Naive thymus-derived CD4-positive, alpha-beta T cell (primary cell): ENCODE measurements at regions not wholly inside any gene's neighbourhood (a gene's known extent, or its start where the extent isn't known, plus 50 kb on each side); places are given as distances from the start of the nearest gene placed in this dataset.

Experiments used
- ATAC-seq: fragments of 150-1000 bp; cut with Tn5 transposase; 2 replicates; pipeline ENCODE4 v1.10.0; 2021; ENCODE audit warnings: mild to moderate bottlenecking, moderate library complexity
- CTCF ChIA-PET: fragments of 350-600 bp; sonication (Branson Sonifier 250); formaldehyde crosslinking; loops from one replicate; lab custom pipeline; 2021; ENCODE audit warnings: antibody characterized with exemption; lab: Charles Lee
- POLR2A ChIA-PET: fragments of 350-600 bp; sonication (Branson Sonifier 250); formaldehyde crosslinking; loops from one replicate; lab custom pipeline; 2021; ENCODE audit warnings: antibody characterized with exemption, inconsistent platforms; lab: Charles Lee
- DNase-seq, 9 donors: peaks; one replicate each; pipeline versions ENCODE4 v3.0.0 to v3.0.0-alpha.2; 2020 to 2022; ENCODE audit warnings: mixed read lengths in 1 of 9
- H3K27ac ChIP-seq: one replicate; pipeline ENCODE4 v1.7.0; 2013; ENCODE audit warnings: mild to moderate bottlenecking, low read depth, low read length, moderate library complexity
- H3K27me3 ChIP-seq, 2 donors: one replicate each; pipeline ENCODE4 v1.7.0; 2013; ENCODE audit warnings: low read length in 2 of 2, mild to moderate bottlenecking in 2 of 2, moderate library complexity in 2 of 2; ENCODE audit not compliant: control insufficient read depth in 2 of 2, insufficient read depth in 2 of 2
- H3K36me3 ChIP-seq, 3 experiments: 1 replicate in 2 of 3; 2 replicates in 1 of 3; pipeline ENCODE4 v1.7.0; 2013; ENCODE audit warnings: low read length in 3 of 3, mild to moderate bottlenecking in 3 of 3, moderate library complexity in 1 of 3; ENCODE audit not compliant: insufficient read depth in 3 of 3, control insufficient read depth in 2 of 3
- H3K4me1 ChIP-seq, 2 donors: one replicate each; pipeline ENCODE4 v1.7.0; 2013; ENCODE audit warnings: low read length in 2 of 2, mild to moderate bottlenecking in 2 of 2, moderate library complexity in 1 of 2; ENCODE audit not compliant: control insufficient read depth in 2 of 2, insufficient read depth in 2 of 2
- H3K4me3 ChIP-seq: 2 replicates; pipeline ENCODE4 v1.7.0; 2013; ENCODE audit warnings: mild to moderate bottlenecking, low read length
- H3K9me3 ChIP-seq, 3 experiments: 1 replicate in 2 of 3; 2 replicates in 1 of 3; pipeline ENCODE4 v1.7.0; 2013; ENCODE audit warnings: low read length in 3 of 3; ENCODE audit not compliant: control insufficient read depth in 2 of 3
- H3K27ac Mint-ChIP-seq, 9 donors: one replicate each; pipeline ENCODE4 v1.8.0; 2020 to 2022; ENCODE audit warnings: mixed read lengths in 9 of 9, mild to moderate bottlenecking in 8 of 9, moderate library complexity in 5 of 9, inconsistent platforms in 2 of 9
- H3K27me3 Mint-ChIP-seq, 5 donors: one replicate each; pipeline ENCODE4 v1.8.0; 2021 to 2022; ENCODE audit warnings: mixed read lengths in 5 of 5, mild to moderate bottlenecking in 1 of 5
- H3K36me3 Mint-ChIP-seq, 5 donors: one replicate each; pipeline ENCODE4 v1.8.0; 2020 to 2022; ENCODE audit warnings: mixed read lengths in 5 of 5, mild to moderate bottlenecking in 3 of 5, inconsistent platforms in 1 of 5
- H3K4me1 Mint-ChIP-seq, 7 donors: one replicate each; pipeline ENCODE4 v1.8.0; 2020 to 2022; ENCODE audit warnings: mixed read lengths in 7 of 7, mild to moderate bottlenecking in 3 of 7, inconsistent platforms in 1 of 7
- H3K4me3 Mint-ChIP-seq, 10 donors: one replicate each; pipeline ENCODE4 v1.8.0; 2020 to 2022; ENCODE audit warnings: mild to moderate bottlenecking in 10 of 10, mixed read lengths in 10 of 10, moderate library complexity in 6 of 10, inconsistent platforms in 2 of 10
- H3K9me3 Mint-ChIP-seq, 11 donors: one replicate each; pipeline ENCODE4 v1.8.0; 2020 to 2022; ENCODE audit warnings: mixed read lengths in 11 of 11, mild to moderate bottlenecking in 4 of 11, inconsistent platforms in 1 of 11, moderate library complexity in 1 of 11
- intact Hi-C, 2 donors: fragments of 100-400 bp; cut with micrococcal nuclease; formaldehyde crosslinking; loops; one replicate each; pipeline ENCODE4 v1.15.1; 2023

DNA sequence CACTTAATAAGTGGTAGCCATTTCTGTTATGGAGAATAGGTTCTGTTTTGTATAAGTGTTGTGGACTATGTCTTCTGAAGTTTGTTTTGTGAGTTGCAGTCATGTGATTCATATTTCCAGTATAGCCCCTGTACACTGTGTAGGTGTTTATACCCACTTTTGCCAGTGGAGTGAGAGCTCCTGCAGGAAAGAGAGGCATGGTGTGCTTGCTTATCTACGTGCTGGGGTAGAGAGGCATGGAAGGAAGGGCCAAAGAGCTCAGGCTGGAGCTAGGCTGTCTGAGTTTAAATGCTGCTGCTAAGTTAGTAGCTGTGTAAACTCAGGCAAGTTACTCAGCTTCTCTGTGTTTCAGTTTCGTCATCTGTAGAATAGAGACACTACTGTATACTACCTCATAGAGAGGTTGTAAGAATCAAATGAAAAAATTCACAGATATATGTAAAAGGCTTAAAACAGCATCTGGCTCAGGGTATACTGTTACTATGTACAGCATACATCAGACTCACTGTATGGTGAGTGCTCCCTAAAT is 88.2 kb upstream of the SLC38A2 start:
- Mint-ChIP-seq H3K27ac (peak overlapping the region; percentile 86 to 99 (median 96)), H3K36me3 (peaks cover 0 to 12% (median 3%) of the 10 kb centered on the region in 5 donors), H3K4me1 (peaks cover 41 to 59% (median 54%) of the 10 kb centered on the region in 7 donors), H3K27me3 (no peaks in the 10 kb centered on the region), H3K4me3 (peak overlapping the region; percentile 66 to 95 (median 85)), H3K9me3 (peaks cover 0 to 11% (median 0%) of the 10 kb centered on the region in 11 donors)
- peak overlapping the region; percentile 42 for H3K27ac ChIP-seq
- H3K4me1 ChIP-seq, result peaks cover 26 to 48% of the 10 kb centered on the region in 2 donors
- ATAC-seq, result peak; percentile 22
- H3K9me3 ChIP-seq, result no peaks in the 10 kb centered on the region
- intact Hi-C loops, result loop anchor here (1.0 to 5.0 kb wide), 6 partner anchors 10 to 201 kb away; partner anchors contain the start of gene SLC38A2 (in 1 of the 2)
- peak overlapping the region; percentile 47 for H3K4me3 ChIP-seq
- ChIA-PET CTCF (interaction anchor here (0.8 to 1.1 kb wide), 2 partner anchors 73 to 85 kb away, joined by 3 read pairs; no protein-coding TSS in a partner anchor), POLR2A (interaction anchor here (0.6 to 1.7 kb wide), 5 partner anchors 9 to 191 kb away, joined by 3 to 8 read pairs (median 5); no protein-coding TSS in a partner anchor)
- H3K27me3 ChIP-seq, result no peaks in the 10 kb centered on the region
- H3K36me3 ChIP-seq, result no peaks in the 10 kb centered on the region
- no peak for DNase-seq

DNA sequence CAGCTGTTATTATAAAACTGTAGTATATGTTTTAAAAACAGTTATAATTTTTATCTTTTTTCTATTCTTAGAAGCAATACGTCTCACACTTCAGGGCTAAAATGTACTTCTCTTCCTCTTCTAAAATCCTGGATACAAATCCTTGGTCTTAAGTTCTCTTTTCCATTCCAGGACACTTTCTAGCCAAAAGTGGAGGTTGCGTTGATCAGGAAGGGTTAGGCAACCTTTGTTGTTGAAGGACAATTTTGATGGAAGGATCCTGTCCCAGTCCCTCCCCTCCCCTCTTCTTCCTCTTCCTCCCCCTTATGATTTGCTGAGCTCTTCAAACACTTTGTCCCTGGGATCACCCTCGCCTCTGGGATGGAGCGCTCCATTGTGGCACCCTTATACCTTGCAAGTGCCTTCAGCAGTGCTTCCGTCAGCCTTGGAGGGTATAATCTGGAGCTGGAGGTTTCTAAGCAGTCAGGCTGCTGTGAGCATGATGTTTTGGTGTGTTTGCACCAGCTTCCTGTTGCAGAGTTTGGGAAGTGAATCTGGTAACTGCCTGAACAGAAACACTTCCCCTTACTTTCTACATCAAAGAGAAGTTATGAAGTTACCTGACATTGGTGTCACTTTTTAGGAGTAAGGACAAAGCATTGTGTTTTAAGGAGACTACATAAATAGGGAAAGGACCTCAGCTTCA is 87.4 kb upstream of the SLC38A2 start:
- ATAC-seq, result peak; percentile 63
- ChIA-PET CTCF (interaction anchor here (1.1 kb wide), 1 partner anchor 73 kb away, joined by 3 read pairs; no protein-coding TSS in a partner anchor), POLR2A (interaction anchor here (0.9 to 1.7 kb wide), 4 partner anchors 10 to 190 kb away, joined by 3 to 8 read pairs (median 5); no protein-coding TSS in a partner anchor)
- peaks cover 26 to 56% of the 10 kb centered on the region in 2 donors for H3K4me1 ChIP-seq
- DNase-seq, result peak in 4 of 9 donors; percentile 10 to 38 (median 26)
- Mint-ChIP-seq H3K4me3 (peak overlapping the region; percentile 74 to 95 (median 88)), H3K36me3 (peaks cover 0 to 7% (median 3%) of the 10 kb centered on the region in 5 donors), H3K9me3 (peaks cover 0 to 7% (median 0%) of the 10 kb centered on the region in 11 donors), H3K27ac (peak overlapping the region; percentile 86 to 99 (median 96)), H3K4me1 (peaks cover 45 to 67% (median 61%) of the 10 kb centered on the region in 7 donors), H3K27me3 (no peaks in the 10 kb centered on the region)
- no peaks in the 10 kb centered on the region for H3K9me3 ChIP-seq
- H3K27ac ChIP-seq, result peak overlapping the region; percentile 42
- no peaks in the 10 kb centered on the region for H3K27me3 ChIP-seq
- H3K4me3 ChIP-seq, result peak overlapping the region; percentile 47
- intact Hi-C loops, result loop anchor here (1.0 to 10.0 kb wide), 15 partner anchors 10 to 755 kb away; partner anchors contain the start of genes SCAF11 (in 1 of the 2), SLC38A1 (in 1 of the 2) and SLC38A2 (in 1 of the 2)
- no peaks in the 10 kb centered on the region for H3K36me3 ChIP-seq

DNA sequence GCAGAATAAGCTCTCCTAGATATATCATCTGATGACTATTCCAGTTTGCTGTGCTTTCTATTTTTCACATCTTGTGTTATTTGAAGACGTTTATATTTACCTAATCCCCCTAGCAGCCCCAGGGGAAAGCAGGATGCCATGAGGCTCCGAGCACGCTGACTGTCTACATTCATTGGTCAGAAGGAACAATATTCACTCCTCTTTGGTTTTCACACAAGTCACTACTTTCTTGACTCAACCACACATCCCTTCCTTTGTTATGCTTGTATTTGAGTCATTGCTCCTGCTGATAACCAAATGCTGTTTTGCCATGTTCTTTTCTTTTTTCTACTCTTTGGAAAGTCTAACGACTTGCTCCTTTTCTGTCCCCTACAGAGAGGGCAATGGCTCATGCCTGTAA is 86.5 kb upstream of the SLC38A2 start:
- Histone ChIP-seq H3K9me3 (no peaks in the 10 kb centered on the region), H3K4me3 (peak overlapping the region; percentile 15), H3K4me1 (peaks cover 26 to 61% of the 10 kb centered on the region in 2 donors), H3K36me3 (no peaks in the 10 kb centered on the region), H3K27ac (peak overlapping the region; percentile 46), H3K27me3 (no peaks in the 10 kb centered on the region)
- DNase-seq (peak in 1 of 9 donors; percentile 8), ATAC-seq (peak; percentile 44)
- Mint-ChIP-seq H3K36me3 (peaks cover 0 to 9% (median 0%) of the 10 kb centered on the region in 5 donors), H3K9me3 (no peaks in the 10 kb centered on the region), H3K27me3 (no peaks in the 10 kb centered on the region), H3K27ac (peak overlapping the region; percentile 53 to 99 (median 96)), H3K4me3 (peak overlapping the region; percentile 2 to 95 (median 76)), H3K4me1 (peaks cover 49 to 73% (median 67%) of the 10 kb centered on the region in 7 donors)
- CTCF ChIA-PET, result no interaction called here
- intact Hi-C loops, result loop anchor here (2.0 to 10.0 kb wide), 9 partner anchors 28 to 756 kb away; partner anchors contain the start of genes SCAF11 (in 1 of the 2) and SLC38A1 (in 1 of the 2)
- POLR2A ChIA-PET, result interaction anchor here (0.9 to 1.1 kb wide), 2 partner anchors 75 to 189 kb away, joined by 3 to 5 read pairs; no protein-coding TSS in a partner anchor

DNA sequence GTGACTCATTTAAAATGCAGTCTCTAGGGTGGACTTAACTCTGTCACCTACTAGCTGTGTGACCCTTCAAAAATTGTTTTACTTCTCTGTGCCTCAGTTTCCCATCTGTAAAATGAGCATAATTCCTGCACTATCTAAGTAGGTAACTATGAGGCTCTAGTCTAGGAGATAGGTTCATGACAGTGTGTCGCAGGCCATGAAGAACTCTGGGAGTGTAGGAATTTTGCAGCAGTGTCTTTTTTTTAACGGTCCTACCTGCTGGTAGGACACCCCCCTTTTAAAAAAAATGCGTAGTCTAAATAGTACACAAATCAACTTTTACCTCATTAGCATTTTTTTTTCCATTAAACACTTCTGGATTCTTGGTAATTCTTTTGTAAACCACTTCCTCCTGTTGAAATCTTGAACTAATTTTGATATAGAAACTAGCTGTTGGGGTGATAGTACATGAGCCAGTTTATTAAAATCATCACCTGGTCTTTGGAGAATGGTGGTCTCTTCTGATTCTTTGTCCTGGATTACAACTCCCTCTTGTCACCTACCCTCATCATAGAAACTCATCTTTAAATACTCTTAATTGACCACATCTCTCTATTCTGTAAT is 86.0 kb upstream of the SLC38A2 start:
- Histone ChIP-seq H3K9me3 (no peaks in the 10 kb centered on the region), H3K27me3 (no peaks in the 10 kb centered on the region), H3K4me3 (peak overlapping the region; percentile 15), H3K27ac (peak overlapping the region; percentile 46), H3K4me1 (peaks cover 26 to 61% of the 10 kb centered on the region in 2 donors), H3K36me3 (no peaks in the 10 kb centered on the region)
- Mint-ChIP-seq H3K9me3 (no peaks in the 10 kb centered on the region), H3K4me3 (peak overlapping the region; percentile 2 to 95 (median 76)), H3K27ac (peak overlapping the region; percentile 53 to 99 (median 96)), H3K4me1 (peaks cover 49 to 73% (median 67%) of the 10 kb centered on the region in 7 donors), H3K27me3 (no peaks in the 10 kb centered on the region), H3K36me3 (peaks cover 0 to 9% (median 0%) of the 10 kb centered on the region in 5 donors)
- ChIA-PET CTCF (interaction anchor here (0.6 kb wide), 3 partner anchors 91 to 189 kb away, joined by 3 to 5 read pairs (median 4); no protein-coding TSS in a partner anchor), POLR2A (interaction anchor here (1.1 kb wide), 1 partner anchor 74 kb away, joined by 5 read pairs; no protein-coding TSS in a partner anchor)
- intact Hi-C loops, result loop anchor here (1.0 to 10.0 kb wide), 12 partner anchors 12 to 756 kb away; partner anchors contain the start of genes SCAF11 (in 1 of the 2) and SLC38A1 (in 1 of the 2)
- DNase-seq, result peak in 3 of 9 donors; percentile 19 to 33 (median 27)
- ATAC-seq, result peak; percentile 24

DNA sequence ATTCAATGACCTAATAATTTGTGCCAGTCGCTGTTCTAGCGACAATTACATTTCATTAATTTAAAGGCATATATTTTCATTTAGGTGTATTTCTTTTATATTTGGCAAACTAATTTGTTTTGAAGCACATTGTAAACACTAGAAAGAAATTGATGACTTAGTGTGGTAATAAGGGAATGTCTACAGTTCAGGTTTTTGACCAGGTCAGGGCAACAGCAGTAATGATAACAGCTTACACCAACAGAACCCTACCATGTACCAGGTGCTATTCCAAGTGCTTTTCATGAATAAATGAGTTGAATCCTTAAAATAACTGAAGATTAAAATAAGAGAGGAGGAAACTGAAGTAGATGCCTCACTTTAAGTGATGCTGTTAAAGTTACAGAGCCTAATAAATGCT is 85.4 kb upstream of the SLC38A2 start:
- Histone ChIP-seq H3K36me3 (no peaks in the 10 kb centered on the region), H3K9me3 (no peaks in the 10 kb centered on the region), H3K4me3 (no peak overlapping the region), H3K4me1 (peaks cover 26 to 61% of the 10 kb centered on the region in 2 donors), H3K27me3 (no peaks in the 10 kb centered on the region), H3K27ac (no peak overlapping the region)
- H3K36me3 Mint-ChIP-seq, result peaks cover 0 to 13% (median 0%) of the 10 kb centered on the region in 5 donors
- peaks cover 0 to 1% (median 0%) of the 10 kb centered on the region in 11 donors for H3K9me3 Mint-ChIP-seq
- H3K4me3 Mint-ChIP-seq, result peak overlapping the region in 2 of 10 donors; percentile 18 to 89
- CTCF ChIA-PET, result interaction anchor here (0.6 kb wide), 1 partner anchor 188 kb away, joined by 3 read pairs; no protein-coding TSS in a partner anchor
- H3K27me3 Mint-ChIP-seq, result no peaks in the 10 kb centered on the region
- DNase-seq (no peak), ATAC-seq (no peak)
- POLR2A ChIA-PET, result no interaction called here
- intact Hi-C loops, result loop anchor here (1.0 to 10.0 kb wide), 12 partner anchors 12 to 757 kb away; partner anchors contain the start of genes SCAF11 (in 1 of the 2) and SLC38A1 (in 1 of the 2)
- H3K27ac Mint-ChIP-seq, result peak overlapping the region in 6 of 9 donors; percentile 20 to 99 (median 92)
- peaks cover 52 to 78% (median 71%) of the 10 kb centered on the region in 7 donors for H3K4me1 Mint-ChIP-seq
